ENCODE measurements at regions not wholly inside any gene's neighbourhood (a gene's known extent, or its start where the extent isn't known, plus 50 kb on each side); places are given as distances from the start of the nearest gene placed in this dataset.

DNA sequence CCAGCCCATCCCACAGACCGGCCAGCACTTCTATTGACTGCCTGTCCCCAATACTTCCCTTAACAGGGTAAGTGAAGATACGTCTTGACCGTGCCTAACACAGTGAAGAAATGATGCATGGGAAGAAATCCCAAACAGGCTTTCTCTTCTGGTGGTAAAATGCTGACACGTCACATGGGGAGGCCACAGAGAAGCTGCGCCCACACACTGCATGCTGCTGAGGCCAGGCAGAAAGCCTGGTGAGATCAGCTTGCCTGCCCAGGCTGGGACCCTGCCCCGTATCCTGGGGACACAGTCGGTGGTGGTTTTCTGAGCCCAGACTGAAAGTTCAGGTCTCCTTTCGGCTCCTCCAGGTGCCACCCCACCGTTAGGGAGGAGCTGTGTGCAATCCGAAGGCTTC, 356.3 kb upstream of the MGMT start:
- no peak overlapping the region for H3K4me3 ChIP-seq (ENCODE audit: low read length in 3 of 3)
- H3K9ac ChIP-seq (ENCODE audit: low read depth in 1 of 3, low read length in 3 of 3) = no peak overlapping the region
- no peak overlapping the region for H3K27ac ChIP-seq (ENCODE audit: low read depth, low read length)
- peaks cover 0 to 6% (median 0%) of the 10 kb centered on the region in 3 donors for H3K27me3 ChIP-seq (ENCODE audit: control insufficient read depth in 3 of 3, insufficient read depth in 3 of 3, low read length in 3 of 3)
- no peaks in the 10 kb centered on the region for H3K36me3 ChIP-seq (ENCODE audit: control insufficient read depth in 3 of 3, insufficient read depth in 3 of 3, low read length in 3 of 3)
- no peaks in the 10 kb centered on the region for H3K9me3 ChIP-seq (ENCODE audit: control insufficient read depth in 3 of 3, low read length in 3 of 3)
- H3K4me1 ChIP-seq (ENCODE audit: control insufficient read depth in 3 of 3, insufficient read depth in 3 of 3, low read length in 3 of 3) = no peaks in the 10 kb centered on the region

DNA sequence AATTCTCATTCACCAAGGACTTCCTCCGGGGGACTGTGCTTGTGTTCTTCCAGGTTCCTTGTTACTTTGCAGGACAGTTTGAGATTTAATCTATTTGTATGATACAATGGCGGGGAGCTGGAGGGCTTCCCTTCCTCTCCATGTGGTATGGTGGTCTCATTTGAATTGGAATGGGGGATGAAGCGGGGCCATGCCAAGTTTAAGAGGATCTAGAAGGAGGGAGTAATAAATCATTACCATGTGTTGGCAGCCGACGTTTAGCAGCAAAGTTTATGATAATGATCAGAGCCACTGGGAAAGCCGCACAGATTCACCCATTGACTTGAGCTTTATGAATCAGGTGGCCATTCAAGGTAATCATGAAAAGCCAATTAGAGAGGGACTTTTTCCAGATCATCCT, 355.1 kb upstream of the MGMT start:
- Histone ChIP-seq H3K4me3 (ENCODE audit: low read length in 3 of 3) (no peak overlapping the region), H3K36me3 (ENCODE audit: control insufficient read depth in 3 of 3, insufficient read depth in 3 of 3, low read length in 3 of 3) (no peaks in the 10 kb centered on the region), H3K4me1 (ENCODE audit: control insufficient read depth in 3 of 3, insufficient read depth in 3 of 3, low read length in 3 of 3) (no peaks in the 10 kb centered on the region)

DNA sequence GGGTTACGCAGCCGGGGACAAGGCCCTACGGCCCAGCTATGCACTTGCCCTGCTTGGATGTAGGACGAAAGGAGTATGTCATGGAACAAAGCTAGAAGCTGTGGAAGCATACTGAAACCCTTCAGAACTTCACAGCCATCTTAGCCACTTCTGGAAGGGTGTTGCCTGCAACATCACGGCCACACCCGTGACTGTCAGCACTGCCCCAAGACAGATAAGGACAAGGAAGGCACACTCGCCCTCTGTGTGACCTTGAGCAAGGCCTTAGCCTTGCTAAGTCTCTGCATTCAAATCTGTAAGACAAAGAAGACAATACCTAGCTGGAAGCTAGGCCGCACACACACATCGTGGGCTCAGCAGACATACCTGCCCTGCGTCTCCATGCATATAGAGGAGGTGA, 352.5 kb upstream of the MGMT start:
- H3K27ac ChIP-seq (ENCODE audit: low read depth, low read length) = no peak overlapping the region
- H3K9ac ChIP-seq (ENCODE audit: low read depth in 1 of 3, low read length in 3 of 3) = no peak overlapping the region
- H3K27me3 ChIP-seq (ENCODE audit: control insufficient read depth in 3 of 3, insufficient read depth in 3 of 3, low read length in 3 of 3) = no peaks in the 10 kb centered on the region
- peaks cover 0 to 2% (median 0%) of the 10 kb centered on the region in 3 donors for H3K36me3 ChIP-seq (ENCODE audit: control insufficient read depth in 3 of 3, insufficient read depth in 3 of 3, low read length in 3 of 3)
- H3K4me1 ChIP-seq (ENCODE audit: control insufficient read depth in 3 of 3, insufficient read depth in 3 of 3, low read length in 3 of 3) = no peaks in the 10 kb centered on the region
- H3K9me3 ChIP-seq (ENCODE audit: control insufficient read depth in 3 of 3, low read length in 3 of 3) = no peaks in the 10 kb centered on the region
- H3K4me3 ChIP-seq (ENCODE audit: low read length in 3 of 3) = no peak overlapping the region

More for the DNA sequence above, 355.1 kb upstream of the MGMT start:
- H3K9ac ChIP-seq (ENCODE audit: low read depth in 1 of 3, low read length in 3 of 3) = no peak overlapping the region
- H3K27ac ChIP-seq (ENCODE audit: low read depth, low read length) = no peak overlapping the region
- peaks cover 0 to 6% (median 0%) of the 10 kb centered on the region in 3 donors for H3K27me3 ChIP-seq (ENCODE audit: control insufficient read depth in 3 of 3, insufficient read depth in 3 of 3, low read length in 3 of 3)
- H3K9me3 ChIP-seq (ENCODE audit: control insufficient read depth in 3 of 3, low read length in 3 of 3) = no peaks in the 10 kb centered on the region

DNA sequence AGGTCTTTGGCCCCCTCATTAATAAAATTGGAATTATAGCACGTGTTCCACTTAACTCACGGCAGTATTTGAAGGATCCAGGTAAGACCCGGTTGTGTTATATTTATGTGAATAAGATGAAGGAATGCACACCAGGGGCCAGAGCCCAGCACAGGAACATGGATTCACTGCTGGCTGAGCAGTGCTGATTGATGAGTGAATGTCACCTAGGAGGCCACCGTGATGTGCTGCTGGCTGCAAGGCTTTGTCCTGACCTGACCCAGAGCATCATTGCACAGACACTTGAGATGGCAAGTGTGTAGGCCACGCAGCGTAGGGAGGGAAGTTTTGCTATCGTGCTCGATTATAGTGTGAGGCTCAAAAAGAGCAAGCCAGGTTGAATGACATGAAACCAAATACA, 350.7 kb upstream of the MGMT start:
- no peaks in the 10 kb centered on the region for H3K9me3 ChIP-seq (ENCODE audit: control insufficient read depth in 3 of 3, low read length in 3 of 3)
- H3K4me3 ChIP-seq (ENCODE audit: low read length in 3 of 3) = no peak overlapping the region

DNA sequence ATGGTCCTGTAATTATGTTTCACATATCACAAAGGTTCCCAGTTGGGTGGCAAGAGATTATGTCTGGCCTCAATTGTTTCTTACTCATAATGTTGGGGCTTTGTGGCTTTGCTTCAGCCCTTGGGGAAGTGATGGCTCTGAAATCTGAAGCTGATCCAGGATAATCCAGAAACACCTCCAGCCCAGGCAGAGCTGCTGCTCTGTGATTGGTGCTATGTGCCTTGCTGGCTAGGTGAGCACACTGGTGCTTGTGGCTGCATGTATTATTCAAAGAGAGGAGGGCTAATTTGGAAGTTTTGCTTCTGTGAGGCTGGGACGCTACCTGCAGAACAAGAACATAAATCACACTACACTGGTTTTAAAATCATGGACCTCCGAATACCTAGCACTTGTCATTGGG, 346.6 kb upstream of the MGMT start:
- H3K9me3 ChIP-seq (ENCODE audit: control insufficient read depth in 3 of 3, low read length in 3 of 3) = no peaks in the 10 kb centered on the region
- H3K27me3 ChIP-seq (ENCODE audit: control insufficient read depth in 3 of 3, insufficient read depth in 3 of 3, low read length in 3 of 3) = no peaks in the 10 kb centered on the region
- H3K9ac ChIP-seq (ENCODE audit: low read depth in 1 of 3, low read length in 3 of 3) = no peak overlapping the region
- H3K4me1 ChIP-seq (ENCODE audit: control insufficient read depth in 3 of 3, insufficient read depth in 3 of 3, low read length in 3 of 3) = no peaks in the 10 kb centered on the region
- H3K27ac ChIP-seq (ENCODE audit: low read depth, low read length) = no peak overlapping the region
- H3K4me3 ChIP-seq (ENCODE audit: low read length in 3 of 3) = no peak overlapping the region
- H3K36me3 ChIP-seq (ENCODE audit: control insufficient read depth in 3 of 3, insufficient read depth in 3 of 3, low read length in 3 of 3) = peaks cover 0 to 2% (median 0%) of the 10 kb centered on the region in 3 donors

More for the DNA sequence above, 350.7 kb upstream of the MGMT start:
- Histone ChIP-seq H3K36me3 (ENCODE audit: control insufficient read depth in 3 of 3, insufficient read depth in 3 of 3, low read length in 3 of 3) (peaks cover 0 to 2% (median 0%) of the 10 kb centered on the region in 3 donors), H3K4me1 (ENCODE audit: control insufficient read depth in 3 of 3, insufficient read depth in 3 of 3, low read length in 3 of 3) (no peaks in the 10 kb centered on the region), H3K27ac (ENCODE audit: low read depth, low read length) (no peak overlapping the region), H3K9ac (ENCODE audit: low read depth in 1 of 3, low read length in 3 of 3) (no peak overlapping the region), H3K27me3 (ENCODE audit: control insufficient read depth in 3 of 3, insufficient read depth in 3 of 3, low read length in 3 of 3) (no peaks in the 10 kb centered on the region)

DNA sequence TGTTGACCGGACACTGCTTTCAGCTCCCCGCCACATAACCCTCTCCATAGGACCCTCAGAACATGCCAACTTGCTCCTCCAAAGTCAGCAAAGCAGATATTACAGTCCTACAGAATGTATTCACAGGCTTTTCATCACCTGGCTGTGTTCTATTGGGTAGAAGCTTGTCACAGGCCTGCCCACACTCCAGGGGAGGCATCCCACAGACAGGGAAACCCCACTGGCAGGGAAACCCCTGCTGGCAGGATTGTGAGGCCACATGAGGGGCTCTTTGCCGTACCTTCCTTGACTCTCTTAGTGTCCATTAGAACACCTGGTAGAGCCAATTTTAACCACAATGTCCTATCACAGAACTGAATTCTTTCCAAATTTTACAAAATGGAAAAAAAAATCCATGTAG, 344.2 kb upstream of the MGMT start:
- H3K4me3 ChIP-seq (ENCODE audit: low read length in 3 of 3) = no peak overlapping the region
- no peak overlapping the region for H3K27ac ChIP-seq (ENCODE audit: low read depth, low read length)
- no peaks in the 10 kb centered on the region for H3K4me1 ChIP-seq (ENCODE audit: control insufficient read depth in 3 of 3, insufficient read depth in 3 of 3, low read length in 3 of 3)
- H3K27me3 ChIP-seq (ENCODE audit: control insufficient read depth in 3 of 3, insufficient read depth in 3 of 3, low read length in 3 of 3) = no peaks in the 10 kb centered on the region
- H3K9ac ChIP-seq (ENCODE audit: low read depth in 1 of 3, low read length in 3 of 3) = no peak overlapping the region
- no peaks in the 10 kb centered on the region for H3K9me3 ChIP-seq (ENCODE audit: control insufficient read depth in 3 of 3, low read length in 3 of 3)
- H3K36me3 ChIP-seq (ENCODE audit: control insufficient read depth in 3 of 3, insufficient read depth in 3 of 3, low read length in 3 of 3) = peaks cover 0 to 2% (median 0%) of the 10 kb centered on the region in 3 donors

DNA sequence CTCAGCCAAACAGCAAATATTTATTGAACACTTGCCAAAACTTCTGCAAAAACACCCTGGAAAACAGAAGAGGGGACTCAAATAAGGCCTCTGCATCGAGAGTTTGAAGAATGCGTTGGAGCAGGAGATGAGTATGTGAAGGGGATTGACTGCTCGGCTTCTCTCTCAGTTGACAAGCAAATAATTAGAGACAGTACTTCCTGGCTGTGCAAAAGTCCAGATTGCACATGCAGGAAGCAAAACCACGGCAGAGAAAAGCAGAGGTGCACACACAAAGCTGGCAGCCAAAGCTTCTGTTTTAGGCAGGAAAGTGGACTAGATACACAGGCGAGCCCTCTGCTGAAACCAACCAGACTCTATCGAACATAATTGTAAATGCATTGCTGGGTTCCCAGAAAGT, 343.6 kb upstream of the MGMT start:
- no peak overlapping the region for H3K27ac ChIP-seq (ENCODE audit: low read depth, low read length)
- H3K9me3 ChIP-seq (ENCODE audit: control insufficient read depth in 3 of 3, low read length in 3 of 3) = no peaks in the 10 kb centered on the region
- H3K36me3 ChIP-seq (ENCODE audit: control insufficient read depth in 3 of 3, insufficient read depth in 3 of 3, low read length in 3 of 3) = no peaks in the 10 kb centered on the region
- no peak overlapping the region for H3K9ac ChIP-seq (ENCODE audit: low read depth in 1 of 3, low read length in 3 of 3)
- H3K27me3 ChIP-seq (ENCODE audit: control insufficient read depth in 3 of 3, insufficient read depth in 3 of 3, low read length in 3 of 3) = no peaks in the 10 kb centered on the region
- no peak overlapping the region for H3K4me3 ChIP-seq (ENCODE audit: low read length in 3 of 3)
- H3K4me1 ChIP-seq (ENCODE audit: control insufficient read depth in 3 of 3, insufficient read depth in 3 of 3, low read length in 3 of 3) = no peaks in the 10 kb centered on the region

DNA sequence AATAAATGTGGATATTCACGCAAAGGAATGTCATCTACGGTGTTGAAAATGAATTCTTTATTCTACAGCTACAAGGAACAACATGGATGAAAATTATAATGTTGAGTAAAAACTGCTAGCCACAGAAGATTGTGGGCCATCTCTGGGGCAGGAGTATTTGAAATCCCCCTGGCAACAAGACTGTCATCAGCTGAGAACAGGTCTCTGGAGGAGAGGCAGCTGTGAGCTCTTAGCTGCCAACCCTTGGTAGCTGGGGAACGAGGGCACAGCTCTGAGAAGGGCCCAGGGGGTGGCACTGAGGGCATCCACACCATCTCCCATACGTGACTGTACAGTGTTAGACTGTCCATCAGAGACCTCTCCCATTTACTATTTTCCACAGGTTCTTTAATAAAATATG, 340.1 kb upstream of the MGMT start:
- Histone ChIP-seq H3K4me3 (ENCODE audit: low read length in 3 of 3) (no peak overlapping the region), H3K4me1 (ENCODE audit: control insufficient read depth in 3 of 3, insufficient read depth in 3 of 3, low read length in 3 of 3) (peaks cover 0 to 3% (median 0%) of the 10 kb centered on the region in 3 donors), H3K9me3 (ENCODE audit: control insufficient read depth in 3 of 3, low read length in 3 of 3) (no peaks in the 10 kb centered on the region), H3K27me3 (ENCODE audit: control insufficient read depth in 3 of 3, insufficient read depth in 3 of 3, low read length in 3 of 3) (no peaks in the 10 kb centered on the region), H3K36me3 (ENCODE audit: control insufficient read depth in 3 of 3, insufficient read depth in 3 of 3, low read length in 3 of 3) (no peaks in the 10 kb centered on the region), H3K27ac (ENCODE audit: low read depth, low read length) (no peak overlapping the region), H3K9ac (ENCODE audit: low read depth in 1 of 3, low read length in 3 of 3) (no peak overlapping the region)

DNA sequence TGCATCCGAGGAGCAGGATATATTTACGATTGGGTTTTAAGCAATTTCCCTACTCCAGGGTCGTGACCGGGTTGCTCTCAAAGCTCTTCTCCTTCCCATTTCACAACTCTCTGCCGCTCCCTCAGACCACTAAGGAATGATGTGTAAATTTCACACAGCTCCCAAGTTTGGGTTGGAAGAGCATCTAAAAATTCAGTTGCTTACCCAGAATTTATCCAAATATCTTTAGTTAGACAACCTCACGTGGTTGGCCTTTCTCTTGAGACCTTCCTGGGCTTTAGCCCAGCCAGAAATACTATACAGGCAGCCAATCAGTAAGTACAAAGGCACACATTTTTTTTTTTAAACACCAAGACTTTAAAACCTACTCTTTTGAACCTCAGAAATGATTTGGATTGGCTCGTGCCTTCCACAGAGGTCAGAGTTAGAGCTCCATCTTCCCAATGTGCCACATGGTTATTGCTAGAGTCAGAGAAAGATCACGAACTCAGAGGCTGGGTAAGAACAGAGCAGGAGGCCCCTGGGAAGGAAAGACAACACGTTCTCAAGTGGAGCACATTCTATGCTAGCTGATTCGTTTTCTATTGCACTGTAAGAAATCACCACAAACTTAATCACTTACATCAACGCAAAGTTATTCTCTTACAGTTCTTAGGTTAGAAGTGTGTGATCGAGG, 335.4 kb upstream of the MGMT start:
- Histone ChIP-seq H3K36me3 (ENCODE audit: control insufficient read depth in 3 of 3, insufficient read depth in 3 of 3, low read length in 3 of 3) (no peaks in the 10 kb centered on the region), H3K27ac (ENCODE audit: low read depth, low read length) (no peak overlapping the region), H3K9ac (ENCODE audit: low read depth in 1 of 3, low read length in 3 of 3) (no peak overlapping the region), H3K4me1 (ENCODE audit: control insufficient read depth in 3 of 3, insufficient read depth in 3 of 3, low read length in 3 of 3) (peaks cover 0 to 3% (median 0%) of the 10 kb centered on the region in 3 donors), H3K4me3 (ENCODE audit: low read length in 3 of 3) (no peak overlapping the region), H3K9me3 (ENCODE audit: control insufficient read depth in 3 of 3, low read length in 3 of 3) (no peaks in the 10 kb centered on the region), H3K27me3 (ENCODE audit: control insufficient read depth in 3 of 3, insufficient read depth in 3 of 3, low read length in 3 of 3) (peaks cover 0 to 8% (median 0%) of the 10 kb centered on the region in 3 donors)

DNA sequence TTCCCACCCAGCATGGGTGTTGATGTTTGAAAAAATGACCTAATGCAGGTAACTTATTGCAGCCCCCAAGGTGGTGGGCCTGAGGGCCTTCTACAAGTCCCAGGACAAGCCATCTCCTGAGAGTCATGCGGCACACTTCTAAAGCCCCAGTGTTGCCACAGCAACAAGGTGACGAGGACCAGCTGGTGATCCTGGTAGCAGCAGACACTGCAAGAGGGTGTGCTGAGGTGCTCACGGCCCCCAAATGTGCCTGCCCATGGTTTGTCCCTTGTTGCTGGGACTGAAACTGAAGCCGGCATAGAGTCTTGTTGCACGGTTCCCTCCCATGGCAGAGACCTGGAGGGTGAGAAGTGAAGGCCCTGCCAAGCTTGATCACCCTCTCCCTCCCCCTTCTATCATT, 333.2 kb upstream of the MGMT start:
- Histone ChIP-seq H3K27ac (ENCODE audit: low read depth, low read length) (no peak overlapping the region), H3K36me3 (ENCODE audit: control insufficient read depth in 3 of 3, insufficient read depth in 3 of 3, low read length in 3 of 3) (no peaks in the 10 kb centered on the region), H3K27me3 (ENCODE audit: control insufficient read depth in 3 of 3, insufficient read depth in 3 of 3, low read length in 3 of 3) (peaks cover 0 to 8% (median 0%) of the 10 kb centered on the region in 3 donors), H3K4me1 (ENCODE audit: control insufficient read depth in 3 of 3, insufficient read depth in 3 of 3, low read length in 3 of 3) (peaks cover 0 to 3% (median 0%) of the 10 kb centered on the region in 3 donors), H3K4me3 (ENCODE audit: low read length in 3 of 3) (no peak overlapping the region), H3K9me3 (ENCODE audit: control insufficient read depth in 3 of 3, low read length in 3 of 3) (no peaks in the 10 kb centered on the region), H3K9ac (ENCODE audit: low read depth in 1 of 3, low read length in 3 of 3) (no peak overlapping the region)

Measured in skeletal muscle tissue (tissue), 3 donors.